HPDE6-E6E7 (cell line): ENCODE measurements at regions not wholly inside any gene's neighbourhood (a gene's known extent, or its start where the extent isn't known, plus 50 kb on each side); places are given as distances from the start of the nearest gene placed in this dataset.
A peak's percentile ranks its signal among the peaks of the same experiment; 100 is the strongest.
"Not testable (repeated sequence)": the region's sequence is repeated elsewhere in the genome, so short reads cannot be mapped to it uniquely, and the experiment has no call there.

Source experiments
- DNase-seq: peaks from one replicate; pipeline ENCODE4 v3.0.0; 2011; ENCODE audit warnings: missing footprints; ENCODE audit errors: extremely low spot score

GRCh38 chr13:103948426-103948825 lies 882.2 kb upstream of the SLC10A2 start:
- DNase-seq: no peak

GRCh38 chr13:103945836-103946235 lies 879.6 kb upstream of the SLC10A2 start:
- DNase-seq: no peak

GRCh38 chr13:103941506-103942140 lies 875.4 kb upstream of the SLC10A2 start:
- no peak for DNase-seq

- no peak for DNase-seq
These were observed 868.9 kb upstream of the SLC10A2 start for GRCh38 chr13:103935117-103935516.

- no peak for DNase-seq
These were observed 865.7 kb upstream of the SLC10A2 start for GRCh38 chr13:103931885-103932284.

- no peak for DNase-seq
These were observed 865.2 kb upstream of the SLC10A2 start for GRCh38 chr13:103931331-103931845.

- DNase-seq: no peak
These were observed 859.9 kb upstream of the SLC10A2 start for GRCh38 chr13:103926118-103926517.

GRCh38 chr13:103908911-103909310 lies 842.7 kb upstream of the SLC10A2 start:
- DNase-seq: no peak

- DNase-seq: no peak
These were observed 842.1 kb upstream of the SLC10A2 start for GRCh38 chr13:103908274-103908673.

GRCh38 chr13:103903790-103904189 lies 837.6 kb upstream of the SLC10A2 start:
- no peak for DNase-seq

GRCh38 chr13:103898481-103898880 lies 832.3 kb upstream of the SLC10A2 start:
- DNase-seq: no peak

GRCh38 chr13:103895835-103896531 lies 829.8 kb upstream of the SLC10A2 start:
- DNase-seq: no peak

- no peak for DNase-seq
These were observed 828.4 kb upstream of the SLC10A2 start for GRCh38 chr13:103894626-103895025.

- DNase-seq: no peak
These were observed 818.0 kb upstream of the SLC10A2 start for GRCh38 chr13:103884101-103884723.

- no peak for DNase-seq
These were observed 817.5 kb upstream of the SLC10A2 start for GRCh38 chr13:103883698-103884097.

- DNase-seq: peak; percentile 79
These were observed 816.9 kb upstream of the SLC10A2 start for GRCh38 chr13:103883164-103883563.

- DNase-seq: not testable (repeated sequence)
These were observed 813.9 kb upstream of the SLC10A2 start for GRCh38 chr13:103880146-103880545.

GRCh38 chr13:103878891-103879605 lies 812.8 kb upstream of the SLC10A2 start:
- DNase-seq: no peak

- DNase-seq: no peak
These were observed 810.4 kb upstream of the SLC10A2 start for GRCh38 chr13:103876571-103876970.

GRCh38 chr13:103873725-103874124 lies 807.5 kb upstream of the SLC10A2 start:
- no peak for DNase-seq

- DNase-seq: no peak
These were observed 799.8 kb upstream of the SLC10A2 start for GRCh38 chr13:103866048-103866447.

- DNase-seq: no peak
These were observed 796.3 kb upstream of the SLC10A2 start for GRCh38 chr13:103862525-103862924.
